H1 (cell line): ENCODE measurements at regions not wholly inside any gene's neighbourhood (a gene's known extent, or its start where the extent isn't known, plus 50 kb on each side); places are given as distances from the start of the nearest gene placed in this dataset.

ENCODE experiments used
- CTCF ChIA-PET: fragments of 300-600 bp; sonication (Branson Sonifier 250); formaldehyde crosslinking; loops from one replicate; lab custom pipeline; 2021; ENCODE audit not compliant: partially characterized antibody; lab: Charles Lee
- POLR2A ChIA-PET: fragments of 300-600 bp; sonication (Branson Sonifier 250); formaldehyde crosslinking; loops from one replicate; lab custom pipeline; 2021; ENCODE audit warnings: inconsistent platforms; ENCODE audit not compliant: partially characterized antibody; lab: Charles Lee
- DNase-seq, 2 experiments: peaks; one replicate each; pipeline versions ENCODE4 v3.0.0 to v3.0.0-alpha.2; 2010 to 2022; ENCODE audit warnings: low spot score in 2 of 2, low read depth in 1 of 2, mixed read lengths in 1 of 2
- FAIRE-seq: peaks from 2 replicates; lab custom pipeline; 2011; peaks lifted over from hg19 to GRCh38; lab: Jason Lieb, UNC
- H2AFZ ChIP-seq: 2 replicates; pipeline ENCODE4 v1.8.1; 2012; ENCODE audit warnings: low read length, inconsistent platforms
- H2AK5ac ChIP-seq: 2 replicates; pipeline ENCODE4 v1.6.1; 2013; ENCODE audit warnings: low read depth, low read length
- H2BK120ac ChIP-seq: replicated peaks from 2 replicates; pipeline ENCODE3; 2013; ENCODE audit warnings: low read depth, low read length, inconsistent platforms
- H2BK12ac ChIP-seq: 2 replicates; pipeline ENCODE4 v1.6.1; 2013; ENCODE audit warnings: low read depth, low read length
- H2BK15ac ChIP-seq: 2 replicates; pipeline ENCODE4 v1.6.1; 2013; ENCODE audit warnings: low read length
- H2BK20ac ChIP-seq: 2 replicates; pipeline ENCODE4 v1.6.1; 2013; ENCODE audit warnings: low read length
- H2BK5ac ChIP-seq: 2 replicates; pipeline ENCODE4 v1.6.1; 2013; ENCODE audit warnings: low read depth, low read length
- H3K14ac ChIP-seq: 2 replicates; pipeline ENCODE4 v1.6.1; 2013; ENCODE audit warnings: inconsistent platforms; ENCODE audit not compliant: insufficient read length
- H3K18ac ChIP-seq: 2 replicates; pipeline ENCODE4 v1.6.1; 2013; ENCODE audit warnings: low read length; ENCODE audit errors: extremely low read depth
- H3K23ac ChIP-seq: 2 replicates; pipeline ENCODE4 v1.6.1; 2013; ENCODE audit warnings: inconsistent platforms; ENCODE audit not compliant: insufficient read length
- H3K23me2 ChIP-seq: 2 replicates; pipeline ENCODE4 v1.6.1; 2013; ENCODE audit warnings: low read depth, low read length
- H3K27ac ChIP-seq: 2 replicates; pipeline ENCODE4 v1.6.1; 2011; ENCODE audit warnings: low read depth, low read length, inconsistent platforms
- H3K27me3 ChIP-seq, 4 experiments: replicated peaks in 1 of 4; 1 replicate in 1 of 4; 2 replicates in 3 of 4; pipeline versions ENCODE4 v1.6.1 to v1.8.1; 2011 to 2013; ENCODE audit warnings: low read length in 3 of 4, mild to moderate bottlenecking in 3 of 4, inconsistent platforms in 2 of 4, mixed read lengths in 2 of 4, moderate library complexity in 1 of 4; ENCODE audit not compliant: control insufficient read depth in 3 of 4, insufficient read depth in 3 of 4; ENCODE audit errors: extremely low read depth in 1 of 4
- H3K36me3 ChIP-seq, 4 experiments: 2 replicates each; pipeline versions ENCODE4 v1.6.1 to v1.8.1; 2011 to 2013; ENCODE audit warnings: mild to moderate bottlenecking in 4 of 4, low read length in 3 of 4, moderate library complexity in 2 of 4, control low read depth in 1 of 4, inconsistent platforms in 1 of 4; ENCODE audit not compliant: insufficient read depth in 4 of 4, control insufficient read depth in 2 of 4
- H3K4ac ChIP-seq: replicated peaks from 2 replicates; pipeline ENCODE3; 2013; ENCODE audit warnings: low read length, low read depth, mixed read lengths, inconsistent platforms; ENCODE audit not compliant: insufficient read length
- H3K4me1 ChIP-seq, 4 experiments: replicated peaks in 1 of 4; 1 replicate in 1 of 4; 2 replicates in 3 of 4; pipeline versions ENCODE4 v1.6.1 to v1.8.1; 2011 to 2013; ENCODE audit warnings: low read length in 3 of 4, inconsistent platforms in 2 of 4, mixed read lengths in 1 of 4; ENCODE audit not compliant: insufficient read depth in 4 of 4, control insufficient read depth in 3 of 4
- H3K4me2 ChIP-seq, 2 experiments: 2 replicates each; pipeline versions ENCODE4 v1.6.1 to v1.8.1; 2011 to 2013; ENCODE audit warnings: low read depth in 2 of 2, low read length in 2 of 2, control low read depth in 1 of 2, inconsistent platforms in 1 of 2, mild to moderate bottlenecking in 1 of 2; ENCODE audit not compliant: insufficient read depth in 1 of 2
- H3K4me3 ChIP-seq, 4 experiments: fragments of 200-600, 300-600 bp in 1 of 4; sonication (generic), shearing (Covaris generic), sonication (Bioruptor Twin) in 1 of 4; 2 replicates each; pipeline versions ENCODE4 v1.5.1 to v1.8.1; 2011 to 2016; ENCODE audit warnings: low read length in 4 of 4, low read depth in 3 of 4, control low read depth in 2 of 4, inconsistent platforms in 2 of 4, mild to moderate bottlenecking in 2 of 4, mixed read lengths in 1 of 4, moderate library complexity in 1 of 4; ENCODE audit not compliant: insufficient read depth in 2 of 4; ENCODE audit errors: extremely low read depth in 1 of 4
- H3K56ac ChIP-seq: replicated peaks from 2 replicates; pipeline ENCODE3; 2013; ENCODE audit warnings: low read depth, mild to moderate bottlenecking, mixed read lengths, low read length, inconsistent platforms; ENCODE audit not compliant: insufficient read length
- H3K79me1 ChIP-seq: 2 replicates; pipeline ENCODE4 v1.6.1; 2013; ENCODE audit warnings: low read depth, low read length, control low read depth
- H3K79me2 ChIP-seq, 2 experiments: 2 replicates each; pipeline versions ENCODE4 v1.6.1 to v1.8.1; 2012 to 2013; ENCODE audit warnings: low read length in 2 of 2, mild to moderate bottlenecking in 2 of 2, inconsistent platforms in 1 of 2; ENCODE audit not compliant: insufficient read depth in 2 of 2, control insufficient read depth in 1 of 2
- H3K9ac ChIP-seq, 4 experiments: replicated peaks in 1 of 4; 1 replicate in 1 of 4; 2 replicates in 3 of 4; pipeline versions ENCODE4 v1.6.1 to v1.8.1; 2011 to 2013; ENCODE audit warnings: low read depth in 3 of 4, low read length in 3 of 4, control low read depth in 2 of 4, mild to moderate bottlenecking in 2 of 4, moderate library complexity in 2 of 4, inconsistent platforms in 1 of 4; ENCODE audit errors: extremely low read depth in 1 of 4
- H3K9me3 ChIP-seq, 2 experiments: 2 replicates each; pipeline versions ENCODE4 v1.6.1 to v1.8.1; 2012 to 2013; ENCODE audit warnings: mild to moderate bottlenecking in 2 of 2, moderate library complexity in 2 of 2, control low read depth in 1 of 2, inconsistent platforms in 1 of 2, low read depth in 1 of 2, low read length in 1 of 2, mixed read lengths in 1 of 2; ENCODE audit not compliant: insufficient read depth in 2 of 2
- H4K20me1 ChIP-seq, 2 experiments: replicated peaks in 1 of 2; 2 replicates each; pipeline versions ENCODE3 to v1.8.1; 2011 to 2013; ENCODE audit warnings: inconsistent platforms in 2 of 2, low read length in 2 of 2, mild to moderate bottlenecking in 1 of 2; ENCODE audit not compliant: insufficient read depth in 2 of 2, control insufficient read depth in 1 of 2
- H4K5ac ChIP-seq: 2 replicates; pipeline ENCODE4 v1.6.1; 2013; ENCODE audit warnings: low read length, low read depth, mixed read lengths, inconsistent platforms; ENCODE audit not compliant: insufficient read length
- H4K8ac ChIP-seq: 2 replicates; pipeline ENCODE4 v1.8.0; 2013; ENCODE audit warnings: mild to moderate bottlenecking, moderate library complexity, low read length, inconsistent platforms; ENCODE audit not compliant: insufficient read depth; ENCODE audit errors: extremely low read depth
- H4K91ac ChIP-seq: replicated peaks from 2 replicates; pipeline ENCODE3; 2013; ENCODE audit warnings: low read length, mixed read lengths, inconsistent platforms; ENCODE audit not compliant: insufficient read length
- ATF2 ChIP-seq: IDR thresholded peaks from 2 replicates; pipeline ENCODE4 v1.6.1; 2012; ENCODE audit warnings: low read length, inconsistent platforms
- CBX8 ChIP-seq: fragments of 300-800, 300-1000 bp; sonication (generic); IDR thresholded peaks from 2 replicates; pipeline ENCODE4 v1.7.1; 2016; ENCODE audit warnings: low read depth, low read length, borderline replicate concordance
- CEBPB ChIP-seq: IDR thresholded peaks from 2 replicates; pipeline ENCODE4 v1.6.1; 2012; ENCODE audit warnings: low read depth, low read length
- CHD2 ChIP-seq: IDR thresholded peaks from 2 replicates; pipeline ENCODE4 v1.6.1; 2012; ENCODE audit warnings: low read length, improper control_type of control experiment
- EZH2 ChIP-seq: fragments of 200-600 bp; sonication (generic); IDR thresholded peaks from 2 replicates; pipeline ENCODE4 v1.7.1; 2012; ENCODE audit warnings: low read depth, mild to moderate bottlenecking, moderate library complexity, low read length, inconsistent platforms; ENCODE audit not compliant: severe bottlenecking
- GTF2F1 ChIP-seq: IDR thresholded peaks from 2 replicates; pipeline ENCODE4 v1.6.1; 2012; ENCODE audit warnings: low read depth, low read length, improper control_type of control experiment, borderline replicate concordance
- MAFK ChIP-seq: IDR thresholded peaks from 2 replicates; pipeline ENCODE4 v1.6.1; 2012; ENCODE audit warnings: low read depth, mild to moderate bottlenecking, improper control_type of control experiment, low read length
- NANOG ChIP-seq: IDR thresholded peaks from 2 replicates; pipeline ENCODE4 v1.6.1; 2011; ENCODE audit warnings: low read length, low read depth, mild to moderate bottlenecking, inconsistent platforms; ENCODE audit not compliant: insufficient read depth, poor library complexity, severe bottlenecking
- SP1 ChIP-seq: IDR thresholded peaks from 2 replicates; pipeline ENCODE4 v1.6.1; 2011; ENCODE audit warnings: low read depth, low read length
- SUZ12 ChIP-seq: fragments of 200-600 bp; sonication (generic); IDR thresholded peaks from 2 replicates; pipeline ENCODE4 v1.6.1; 2012; ENCODE audit warnings: mild to moderate bottlenecking, inconsistent platforms, low read length, moderate library complexity, mixed read lengths
- TEAD4 ChIP-seq: IDR thresholded peaks from 2 replicates; pipeline ENCODE4 v1.6.1; 2012; ENCODE audit warnings: low read depth, low read length, inconsistent platforms, mixed read lengths
- whole genome bisulfite sequencing, 2 experiments: shearing (Covaris generic) in 1 of 2; methylation state at CpG; one replicate each; pipeline versions ENCODE4 v1.1.6 to v1.1.7; 2013 to 2015; ENCODE audit warnings: low lambda C conversion rate in 2 of 2, mixed read lengths in 2 of 2, inconsistent platforms in 1 of 2, low coverage in 1 of 2, missing lambda C conversion rate in 1 of 2; ENCODE audit not compliant: insufficient replicate concordance in 2 of 2, insufficient coverage in 1 of 2, insufficient read length in 1 of 2; ENCODE audit errors: extremely low coverage in 1 of 2, missing lambda C conversion rate in 1 of 2; 5-methylcytosine and 5-hydroxymethylcytosine counted together

- H2BK12ac ChIP-seq = no peak overlapping the region
- no peak for TF ChIP-seq GTF2F1
- TF ChIP-seq EZH2 = no peak
- no peak for TF ChIP-seq MAFK
- TF ChIP-seq ATF2 = no peak
- TF ChIP-seq CHD2 = no peak
- no peak for TF ChIP-seq SUZ12
- TF ChIP-seq CBX8 = no peak
- no peak for TF ChIP-seq NANOG
- no peak for TF ChIP-seq TEAD4
- no peak for TF ChIP-seq CEBPB
- TF ChIP-seq SP1 = no peak
- TF ChIP-seq, all 59 proteins: peak for 0
- no peak overlapping the region for H2AK5ac ChIP-seq
- H3K36me3 ChIP-seq = no peaks in the 10 kb centered on the region
- peaks cover 0 to 13% (median 2%) of the 10 kb centered on the region in 4 experiments; a peak in 3 of 7 replicates for H3K4me1 ChIP-seq
- no peak overlapping the region for H3K14ac ChIP-seq
- no peak overlapping the region for H2AFZ ChIP-seq
- H3K27ac ChIP-seq = no peak overlapping the region
- H3K79me1 ChIP-seq = no peaks in the 10 kb centered on the region
- H3K9ac ChIP-seq = no peak overlapping the region
- H2BK20ac ChIP-seq = no peak overlapping the region
- no peak for FAIRE-seq
- no peak overlapping the region for H3K23ac ChIP-seq
- no peak overlapping the region for H3K56ac ChIP-seq
- H3K4me2 ChIP-seq = no peak overlapping the region
- no peak overlapping the region for H4K5ac ChIP-seq
- H3K4ac ChIP-seq = no peak overlapping the region
- H3K27me3 ChIP-seq = no peaks in the 10 kb centered on the region
- ChIA-PET CTCF (interaction anchor here (0.5 to 0.7 kb wide), 2 partner anchors 10 to 143 kb away, joined by 3 read pairs; no protein-coding TSS in a partner anchor), POLR2A (no interaction called here)
- no peaks in the 10 kb centered on the region for H4K20me1 ChIP-seq
- H2BK15ac ChIP-seq = no peak overlapping the region
- H3K79me2 ChIP-seq = no peaks in the 10 kb centered on the region
- H3K23me2 ChIP-seq = no peaks in the 10 kb centered on the region; the same call in 1 of the 2 replicates
- WGBS, 2 experiments = 94% methylated on average over 3 of the region's 3 CpGs; no CpG with 5 or more reads in 1 of the 2 experiments
- H2BK5ac ChIP-seq = no peak overlapping the region
- H3K4me3 ChIP-seq = no peak overlapping the region
- H3K9me3 ChIP-seq = no peaks in the 10 kb centered on the region
- H4K91ac ChIP-seq = no peak overlapping the region
- H4K8ac ChIP-seq = no peak overlapping the region
- H2BK120ac ChIP-seq = no peak overlapping the region
- no peak overlapping the region for H3K18ac ChIP-seq
- no peak for DNase-seq
Measured at GRCh38 chr10:45080331-45080730, 79.6 kb downstream of the ZNF22 start.
